ENCODE measurements at regions not wholly inside any gene's neighbourhood (a gene's known extent, or its start where the extent isn't known, plus 50 kb on each side); places are given as distances from the start of the nearest gene placed in this dataset.
A peak's percentile ranks its signal among the peaks of the same experiment; 100 is the strongest.

- no peak for DNase-seq (ENCODE audit: low read depth)
- no peak overlapping the region for H3K4me3 ChIP-seq (ENCODE audit: low read depth, low read length)
- TF ChIP-seq CTCF (IDR thresholded peaks at IDR 0.05; ENCODE audit: low read depth, low read length) = no peak
- TF ChIP-seq MYC (IDR thresholded peaks at IDR 0.05; ENCODE audit: low read depth, low read length) = no peak
- no peak for TF ChIP-seq POLR2A (IDR thresholded peaks at IDR 0.05; ENCODE audit: extremely low read depth, insufficient read length)
- no peak for TF ChIP-seq MAX (IDR thresholded peaks at IDR 0.05; ENCODE audit: low read depth, low read length)
These were observed 122.0 kb upstream of the ZNF438 start for GRCh38 chr10:31153692-31154091.

- no peak for DNase-seq (ENCODE audit: low read depth)
- no peak for TF ChIP-seq MYC (IDR thresholded peaks at IDR 0.05; ENCODE audit: low read depth, low read length)
- H3K4me3 ChIP-seq (ENCODE audit: low read depth, low read length) = no peak overlapping the region
These were observed 123.3 kb upstream of the ZNF438 start for GRCh38 chr10:31154996-31155395.

- TF ChIP-seq CTCF (IDR thresholded peaks at IDR 0.05; ENCODE audit: low read depth, low read length) (no peak), MYC (IDR thresholded peaks at IDR 0.05; ENCODE audit: low read depth, low read length) (no peak)
- no peak for DNase-seq (ENCODE audit: low read depth)
- no peak overlapping the region for H3K4me3 ChIP-seq (ENCODE audit: low read depth, low read length)
These were observed 125.7 kb upstream of the ZNF438 start for GRCh38 chr10:31157123-31158010.

GRCh38 chr10:31158011-31158658 lies 126.5 kb upstream of the ZNF438 start:
- no peak overlapping the region for H3K4me3 ChIP-seq (ENCODE audit: low read depth, low read length)
- TF ChIP-seq CTCF (IDR thresholded peaks at IDR 0.05; ENCODE audit: low read depth, low read length) (no peak), MYC (IDR thresholded peaks at IDR 0.05; ENCODE audit: low read depth, low read length) (no peak), POLR2A (IDR thresholded peaks at IDR 0.05; ENCODE audit: extremely low read depth, insufficient read length) (no peak)
- DNase-seq (ENCODE audit: low read depth) = no peak

- no peak overlapping the region for H3K4me3 ChIP-seq (ENCODE audit: low read depth, low read length)
- no peak for TF ChIP-seq CTCF (IDR thresholded peaks at IDR 0.05; ENCODE audit: low read depth, low read length)
- TF ChIP-seq POLR2A (IDR thresholded peaks at IDR 0.05; ENCODE audit: extremely low read depth, insufficient read length) = no peak
- no peak for TF ChIP-seq MAX (IDR thresholded peaks at IDR 0.05; ENCODE audit: low read depth, low read length)
- TF ChIP-seq MYC (IDR thresholded peaks at IDR 0.05; ENCODE audit: low read depth, low read length) = no peak
- DNase-seq (ENCODE audit: low read depth) = no peak
These were observed 134.9 kb upstream of the ZNF438 start for GRCh38 chr10:31166606-31167005.

GRCh38 chr10:31170636-31171035 lies 139.0 kb upstream of the ZNF438 start:
- TF ChIP-seq MAX (IDR thresholded peaks at IDR 0.05; ENCODE audit: low read depth, low read length) (no peak), POLR2A (IDR thresholded peaks at IDR 0.05; ENCODE audit: extremely low read depth, insufficient read length) (no peak), CTCF (IDR thresholded peaks at IDR 0.05; ENCODE audit: low read depth, low read length) (no peak), MYC (IDR thresholded peaks at IDR 0.05; ENCODE audit: low read depth, low read length) (no peak)
- no peak overlapping the region for H3K4me3 ChIP-seq (ENCODE audit: low read depth, low read length)
- DNase-seq (ENCODE audit: low read depth) = peak; percentile 32

Measured in NB4 (cell line).